ENCODE measurements at regions not wholly inside any gene's neighbourhood (a gene's known extent, or its start where the extent isn't known, plus 50 kb on each side); places are given as distances from the start of the nearest gene placed in this dataset.

DNA sequence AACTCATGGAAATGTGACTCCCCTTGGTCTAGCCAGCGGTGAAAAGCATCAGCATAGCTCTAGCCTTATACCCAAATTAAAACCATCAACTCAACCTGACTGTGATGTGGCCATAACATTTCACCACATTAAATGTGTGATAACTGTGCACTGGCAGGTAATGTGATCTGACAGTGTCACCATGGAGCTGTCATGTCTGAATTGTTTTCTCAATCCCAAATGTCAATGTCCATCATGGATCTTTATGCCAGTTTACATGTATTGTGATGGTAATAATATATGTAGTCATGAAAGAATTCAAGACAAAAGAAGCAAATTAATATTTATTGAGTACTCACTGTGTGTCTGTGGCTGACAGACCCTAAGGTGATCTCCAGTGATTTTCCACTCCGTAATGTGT lies 213.4 kb upstream of the EOMES start:
- TF ChIP-seq SUZ12 (IDR thresholded peaks at IDR 0.05; ENCODE audit: extremely low read depth, insufficient read depth, insufficient read length) (no peak), YY1 (IDR thresholded peaks at IDR 0.05; ENCODE audit: insufficient read depth, insufficient read length) (no peak), ZNF274 (IDR thresholded peaks at IDR 0.05; ENCODE audit: low read depth, low read length) (no peak)

Data from NT2/D1 (cell line).